MCF 10A (cell line): ENCODE measurements at regions not wholly inside any gene's neighbourhood (a gene's known extent, or its start where the extent isn't known, plus 50 kb on each side); places are given as distances from the start of the nearest gene placed in this dataset.

ENCODE experiments used
- BruUV-seq: library from RNA; stranded (reverse); fragments of 400-500 nt; replicated peaks from 2 replicates; lab custom pipeline; 2021; lab: Mats Ljungman, UMichigan
- CTCF ChIA-PET: fragments of 300-600 bp; sonication (Branson Sonifier 250); formaldehyde crosslinking; extraction: SDS; loops from one replicate; lab custom pipeline; 2021; ENCODE audit warnings: antibody characterized with exemption, inconsistent platforms; lab: Yijun Ruan, JAX
- POLR2A ChIA-PET: fragments of 300-600, 350-650 bp; sonication (Branson Sonifier 250); formaldehyde crosslinking; extraction: SDS; loops from one replicate; lab custom pipeline; 2020; ENCODE audit warnings: antibody characterized with exemption, inconsistent platforms; lab: Yijun Ruan, JAX
- DNase-seq: peaks from one replicate; pipeline ENCODE4 v3.0.0-alpha.2; 2018; ENCODE audit not compliant: unreplicated experiment
- H3K27ac Mint-ChIP-seq: one replicate; pipeline ENCODE4 v1.8.0; 2022; ENCODE audit warnings: mild to moderate bottlenecking, low read depth, mixed read lengths; ENCODE audit not compliant: unreplicated experiment
- H3K27me3 Mint-ChIP-seq: one replicate; pipeline ENCODE4 v1.8.0; 2022; ENCODE audit warnings: mixed read lengths; ENCODE audit not compliant: insufficient read depth, unreplicated experiment
- H3K36me3 Mint-ChIP-seq: one replicate; pipeline ENCODE4 v1.8.0; 2022; ENCODE audit warnings: mild to moderate bottlenecking, moderate library complexity, mixed read lengths; ENCODE audit not compliant: insufficient read depth, unreplicated experiment
- H3K4me1 Mint-ChIP-seq: one replicate; pipeline ENCODE4 v1.8.0; 2022; ENCODE audit warnings: mixed read lengths; ENCODE audit not compliant: insufficient read depth, unreplicated experiment
- H3K4me3 Mint-ChIP-seq: one replicate; pipeline ENCODE4 v1.8.0; 2022; ENCODE audit warnings: mild to moderate bottlenecking, moderate library complexity, mixed read lengths; ENCODE audit not compliant: unreplicated experiment
- H3K9me3 Mint-ChIP-seq: one replicate; pipeline ENCODE4 v1.8.0; 2022; ENCODE audit warnings: mixed read lengths; ENCODE audit not compliant: unreplicated experiment
- CTCF ChIP-seq: fragments of 200-600 bp; IDR thresholded peaks from one replicate; pipeline ENCODE4 v1.8.0; 2022; ENCODE audit warnings: antibody characterized with exemption, mild to moderate bottlenecking; ENCODE audit not compliant: unreplicated experiment
- intact Hi-C: fragments of 100-400 bp; cut with micrococcal nuclease; formaldehyde crosslinking; loops from 2 replicates; pipeline ENCODE4 v1.14.1; 2022

DNA sequence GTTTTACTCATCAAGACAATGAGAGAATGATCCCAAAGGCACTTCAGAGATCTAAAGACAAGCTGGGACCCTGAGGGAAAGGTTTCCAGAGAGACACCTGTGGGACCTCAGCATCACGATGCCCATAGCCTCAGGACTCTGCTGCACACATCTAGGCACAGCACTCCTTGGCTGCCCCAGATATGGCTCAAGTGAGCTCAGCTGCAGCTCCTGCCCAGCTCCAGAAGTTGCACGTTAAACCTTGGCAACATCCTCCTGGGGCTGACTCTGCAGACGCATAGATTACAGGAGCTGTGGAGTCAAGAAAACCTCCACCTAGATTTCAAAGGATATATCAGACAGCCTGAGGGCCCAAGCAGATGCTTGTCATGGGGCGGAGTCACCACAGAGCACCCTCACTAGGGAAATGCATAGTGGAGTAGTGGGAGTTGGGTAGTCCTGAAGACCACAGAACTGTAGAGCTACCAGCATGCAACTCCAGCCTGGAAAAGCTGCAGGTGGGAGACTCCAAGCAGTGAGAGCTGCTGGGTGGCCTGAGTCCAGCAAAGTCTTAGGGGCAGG is 582.0 kb downstream of the CDH11 start:
- Mint-ChIP-seq H3K4me3 (no peak overlapping the region), H3K4me1 (peaks cover 5% of the 10 kb centered on the region), H3K9me3 (peaks cover 9% of the 10 kb centered on the region), H3K36me3 (peaks cover 5% of the 10 kb centered on the region), H3K27me3 (no peaks in the 10 kb centered on the region), H3K27ac (no peak overlapping the region)
- TF ChIP-seq CTCF, result no peak
- BruUV-seq, result no TSS peak
- DNase-seq, result no peak
- intact Hi-C loops, result no loop called here
- ChIA-PET CTCF (no interaction called here), POLR2A (interaction anchor here (0.8 kb wide), 1 partner anchor 287 kb away, joined by 3 read pairs; no protein-coding TSS in a partner anchor)

DNA sequence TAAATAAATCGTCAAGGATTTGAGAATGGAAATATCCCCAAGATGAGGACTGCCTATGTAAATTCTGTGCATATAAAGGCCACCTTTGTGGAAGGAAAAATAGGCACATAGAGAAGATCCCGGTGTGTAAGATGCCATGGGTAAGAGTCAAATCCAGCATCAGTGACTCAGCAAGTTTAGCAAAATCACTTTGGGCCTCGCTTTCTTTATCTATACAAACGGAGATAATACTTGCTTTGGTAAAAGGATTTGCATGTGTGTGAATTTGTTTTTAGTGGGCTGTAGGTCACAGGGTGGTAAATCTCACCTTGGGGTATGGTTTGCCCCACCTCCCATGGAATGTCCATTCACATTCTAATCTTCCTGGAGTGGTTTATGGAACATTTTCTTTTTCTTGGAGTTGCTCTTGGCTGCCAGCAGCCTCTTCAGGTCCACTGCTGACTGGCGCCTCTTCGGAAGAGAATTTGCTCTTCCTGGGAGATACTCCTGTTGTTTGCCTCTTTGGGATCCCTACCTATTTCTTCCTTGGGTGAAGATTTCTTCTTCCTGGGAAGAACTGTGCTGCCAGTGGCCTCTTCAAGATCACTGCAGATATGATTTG is 587.6 kb downstream of the CDH11 start:
- peaks cover 5% of the 10 kb centered on the region for H3K4me1 Mint-ChIP-seq
- BruUV-seq, result no TSS peak
- no peak for TF ChIP-seq CTCF
- CTCF ChIA-PET, result interaction anchor here (0.9 kb wide), 1 partner anchor 176 kb away, joined by 3 read pairs; no protein-coding TSS in a partner anchor
- H3K4me3 Mint-ChIP-seq, result no peak overlapping the region
- POLR2A ChIA-PET, result no interaction called here
- intact Hi-C loops, result no loop called here
- DNase-seq, result no peak
- H3K27ac Mint-ChIP-seq, result no peak overlapping the region
- peaks cover 7% of the 10 kb centered on the region for H3K9me3 Mint-ChIP-seq
- no peaks in the 10 kb centered on the region for H3K27me3 Mint-ChIP-seq
- peaks cover 5% of the 10 kb centered on the region for H3K36me3 Mint-ChIP-seq

DNA sequence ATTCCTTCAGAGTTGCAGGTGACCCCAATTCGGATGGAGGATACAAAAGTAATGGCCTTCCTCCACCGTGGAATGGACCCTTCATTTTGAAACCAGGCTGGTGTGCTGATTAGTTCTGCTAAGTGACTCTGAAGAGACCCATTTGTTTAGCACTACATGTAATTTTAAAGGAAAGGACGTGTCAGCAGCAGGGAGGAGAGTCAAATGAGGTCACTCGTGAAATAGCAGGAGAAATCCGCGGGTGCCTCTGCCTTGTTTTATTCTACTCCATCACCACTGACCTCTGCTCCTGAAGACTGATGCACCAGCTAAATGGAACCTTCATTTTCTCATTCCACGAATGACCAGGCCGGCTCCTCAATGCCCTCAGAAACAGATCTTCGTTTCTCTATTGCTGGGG is 589.2 kb downstream of the CDH11 start:
- H3K27ac Mint-ChIP-seq, result no peak overlapping the region
- H3K4me3 Mint-ChIP-seq, result no peak overlapping the region
- CTCF ChIA-PET, result no interaction called here
- intact Hi-C loops, result no loop called here
- TF ChIP-seq CTCF, result no peak
- H3K36me3 Mint-ChIP-seq, result peaks cover 5% of the 10 kb centered on the region
- POLR2A ChIA-PET, result no interaction called here
- no peaks in the 10 kb centered on the region for H3K27me3 Mint-ChIP-seq
- H3K9me3 Mint-ChIP-seq, result no peaks in the 10 kb centered on the region
- H3K4me1 Mint-ChIP-seq, result no peaks in the 10 kb centered on the region
- no peak for DNase-seq
- no TSS peak for BruUV-seq

GRCh38 chr16:64532117-64532516 is 589.7 kb downstream of the CDH11 start:
- Mint-ChIP-seq H3K36me3 (peaks cover 5% of the 10 kb centered on the region), H3K27ac (no peak overlapping the region), H3K9me3 (no peaks in the 10 kb centered on the region), H3K4me3 (no peak overlapping the region), H3K4me1 (no peaks in the 10 kb centered on the region), H3K27me3 (no peaks in the 10 kb centered on the region)
- TF ChIP-seq CTCF, result no peak
- ChIA-PET CTCF (no interaction called here), POLR2A (no interaction called here)
- intact Hi-C loops, result no loop called here
- BruUV-seq, result no TSS peak
- no peak for DNase-seq
